ENCODE measurements at regions not wholly inside any gene's neighbourhood (a gene's known extent, or its start where the extent isn't known, plus 50 kb on each side); places are given as distances from the start of the nearest gene placed in this dataset.

- Histone ChIP-seq H3K4me1 (replicated peaks in 1 of 4; ENCODE audit: control insufficient read depth in 3 of 4, insufficient read depth in 4 of 4, low read length in 3 of 4) (peaks cover 0 to 3% (median 0%) of the 10 kb centered on the region in 4 experiments; a peak in 2 of 7 replicates), H4K91ac (replicated peaks; ENCODE audit: insufficient read length, low read length) (no peak overlapping the region), H4K20me1 (replicated peaks in 1 of 2; ENCODE audit: control insufficient read depth in 1 of 2, insufficient read depth in 2 of 2, low read length in 2 of 2) (no peaks in the 10 kb centered on the region), H4K5ac (ENCODE audit: insufficient read length, low read depth, low read length) (no peak overlapping the region), H2AFZ (ENCODE audit: low read length) (no peak overlapping the region), H3K18ac (ENCODE audit: extremely low read depth, low read length) (no peak overlapping the region), H2BK20ac (ENCODE audit: low read length) (no peak overlapping the region), H3K9ac (replicated peaks in 1 of 4; ENCODE audit: extremely low read depth in 1 of 4, low read depth in 3 of 4, low read length in 3 of 4) (no peak overlapping the region), H3K4ac (replicated peaks; ENCODE audit: insufficient read length, low read depth, low read length) (no peak overlapping the region), H3K4me3 (ENCODE audit: extremely low read depth in 1 of 4, insufficient read depth in 2 of 4, low read depth in 3 of 4, low read length in 4 of 4) (no peak overlapping the region), H2BK15ac (ENCODE audit: low read length) (no peak overlapping the region), H3K23ac (ENCODE audit: insufficient read length) (no peak overlapping the region), H2BK5ac (ENCODE audit: low read depth, low read length) (no peak overlapping the region), H3K56ac (replicated peaks; ENCODE audit: insufficient read length, low read depth, low read length) (no peak overlapping the region), H3K27me3 (replicated peaks in 1 of 4; ENCODE audit: control insufficient read depth in 3 of 4, extremely low read depth in 1 of 4, insufficient read depth in 3 of 4, low read length in 3 of 4) (no peaks in the 10 kb centered on the region), H2BK120ac (replicated peaks; ENCODE audit: low read depth, low read length) (no peak overlapping the region), H3K79me1 (ENCODE audit: low read depth, low read length) (no peaks in the 10 kb centered on the region), H2AK5ac (ENCODE audit: low read depth, low read length) (no peak overlapping the region), H3K14ac (ENCODE audit: insufficient read length) (no peak overlapping the region), H3K9me3 (ENCODE audit: insufficient read depth in 2 of 2, low read depth in 1 of 2, low read length in 1 of 2) (no peaks in the 10 kb centered on the region), H2BK12ac (ENCODE audit: low read depth, low read length) (no peak overlapping the region), H4K8ac (ENCODE audit: extremely low read depth, insufficient read depth, low read length) (no peak overlapping the region), H3K27ac (ENCODE audit: low read depth, low read length) (no peak overlapping the region), H3K79me2 (ENCODE audit: control insufficient read depth in 1 of 2, insufficient read depth in 2 of 2, low read length in 2 of 2) (no peaks in the 10 kb centered on the region), H3K36me3 (ENCODE audit: control insufficient read depth in 2 of 4, insufficient read depth in 4 of 4, low read length in 3 of 4) (no peaks in the 10 kb centered on the region), H3K4me2 (ENCODE audit: insufficient read depth in 1 of 2, low read depth in 2 of 2, low read length in 2 of 2) (no peak overlapping the region), H3K23me2 (ENCODE audit: low read depth, low read length) (no peaks in the 10 kb centered on the region)
- ChIA-PET POLR2A (ENCODE audit: partially characterized antibody) (no interaction called here), CTCF (ENCODE audit: partially characterized antibody) (interaction anchor here (0.6 to 1.0 kb wide), 4 partner anchors 9 to 315 kb away, joined by 3 to 5 read pairs (median 3); no protein-coding TSS in a partner anchor)
- FAIRE-seq (no peak), DNase-seq (ENCODE audit: low read depth in 1 of 2, low spot score in 2 of 2) (no peak)
- 79% methylated on average over 1 of the region's 1 CpG; no CpG with 5 or more reads in 1 of the 2 experiments for WGBS, 2 experiments (ENCODE audit: extremely low coverage in 1 of 2, insufficient coverage in 1 of 2, insufficient read length in 1 of 2, insufficient replicate concordance in 2 of 2, low coverage in 1 of 2, low lambda C conversion rate in 2 of 2, missing lambda C conversion rate in 1 of 2)
- no peak for TF ChIP-seq BACH1 (IDR thresholded peaks at IDR 0.05; ENCODE audit: low read length)
These were observed 175.4 kb upstream of the EEA1 start for GRCh38 chr12:93104535-93104934.

Data from H1 (cell line).